ENCODE measurements at regions not wholly inside any gene's neighbourhood (a gene's known extent, or its start where the extent isn't known, plus 50 kb on each side); places are given as distances from the start of the nearest gene placed in this dataset.

DNA sequence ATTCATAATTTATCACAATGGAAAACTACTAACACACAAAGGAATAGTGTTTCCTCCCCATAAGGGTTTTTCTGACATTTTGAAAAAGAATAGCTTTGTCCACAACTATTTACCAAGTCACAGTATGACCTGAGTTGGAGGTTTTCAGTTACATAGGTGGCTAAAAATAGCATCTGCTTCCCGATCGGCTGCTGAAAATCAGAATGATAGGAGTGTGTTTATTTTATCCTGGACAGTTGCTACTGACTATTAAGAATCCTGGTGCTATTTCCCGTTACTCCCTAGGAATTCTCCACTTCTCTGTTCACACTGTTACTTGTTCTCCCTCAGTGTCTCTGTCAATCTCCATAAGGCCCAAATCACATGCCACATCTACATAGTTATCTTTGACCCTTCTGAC lies 353.9 kb upstream of the RARB start:
- TF ChIP-seq, protein P1, sequence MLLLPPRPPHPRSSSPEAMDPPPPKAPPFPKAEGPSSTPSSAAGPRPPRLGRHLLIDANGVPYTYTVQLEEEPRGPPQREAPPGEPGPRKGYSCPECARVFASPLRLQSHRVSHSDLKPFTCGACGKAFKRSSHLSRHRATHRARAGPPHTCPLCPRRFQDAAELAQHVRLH (tag by site-specific recombination; IDR thresholded peaks at IDR 0.05): no peak
- TF ChIP-seq ZNF830 (tag by site-specific recombination; IDR thresholded peaks at IDR 0.05; ENCODE audit: low read depth) (no peak), ZNF76 (tag by site-specific recombination; IDR thresholded peaks at IDR 0.05; ENCODE audit: borderline replicate concordance, low read depth) (no peak), ZFP37 (tag by site-specific recombination; IDR thresholded peaks at IDR 0.05) (no peak), ZNF239 (tag by site-specific recombination; IDR thresholded peaks at IDR 0.05) (no peak), ZNF660 (tag by site-specific recombination; IDR thresholded peaks at IDR 0.05) (no peak), ZNF24 (tag by site-specific recombination; IDR thresholded peaks at IDR 0.05) (no peak), ZNF274 (IDR thresholded peaks at IDR 0.05; ENCODE audit: low read length) (no peak), ZNF274 (tag by site-specific recombination; IDR thresholded peaks at IDR 0.05; ENCODE audit: borderline replicate concordance) (no peak)
- TF ChIP-seq, protein P2, sequence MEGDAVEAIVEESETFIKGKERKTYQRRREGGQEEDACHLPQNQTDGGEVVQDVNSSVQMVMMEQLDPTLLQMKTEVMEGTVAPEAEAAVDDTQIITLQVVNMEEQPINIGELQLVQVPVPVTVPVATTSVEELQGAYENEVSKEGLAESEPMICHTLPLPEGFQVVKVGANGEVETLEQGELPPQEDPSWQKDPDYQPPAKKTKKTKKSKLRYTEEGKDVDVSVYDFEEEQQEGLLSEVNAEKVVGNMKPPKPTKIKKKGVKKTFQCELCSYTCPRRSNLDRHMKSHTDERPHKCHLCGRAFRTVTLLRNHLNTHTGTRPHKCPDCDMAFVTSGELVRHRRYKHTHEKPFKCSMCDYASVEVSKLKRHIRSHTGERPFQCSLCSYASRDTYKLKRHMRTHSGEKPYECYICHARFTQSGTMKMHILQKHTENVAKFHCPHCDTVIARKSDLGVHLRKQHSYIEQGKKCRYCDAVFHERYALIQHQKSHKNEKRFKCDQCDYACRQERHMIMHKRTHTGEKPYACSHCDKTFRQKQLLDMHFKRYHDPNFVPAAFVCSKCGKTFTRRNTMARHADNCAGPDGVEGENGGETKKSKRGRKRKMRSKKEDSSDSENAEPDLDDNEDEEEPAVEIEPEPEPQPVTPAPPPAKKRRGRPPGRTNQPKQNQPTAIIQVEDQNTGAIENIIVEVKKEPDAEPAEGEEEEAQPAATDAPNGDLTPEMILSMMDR (tag by site-specific recombination; IDR thresholded peaks at IDR 0.05): no peak

Data from HEK293 (cell line).